IMR-90 (cell line): ENCODE measurements at regions not wholly inside any gene's neighbourhood (a gene's known extent, or its start where the extent isn't known, plus 50 kb on each side); places are given as distances from the start of the nearest gene placed in this dataset.

Experiments used
- ATAC-seq: fragments of 200-7000 bp; cut with Tn5 transposase; 2 replicates; pipeline ENCODE4 v1.9.1; 2020; ENCODE audit warnings: low read depth, mild to moderate bottlenecking, moderate library complexity
- BruUV-seq: library from RNA; stranded (reverse); fragments of 400-500 nt; replicated peaks from 2 replicates; lab custom pipeline; 2021; lab: Mats Ljungman, UMichigan
- CTCF ChIA-PET: fragments of 300-600 bp; formaldehyde crosslinking; extraction: SDS; loops from one replicate; lab custom pipeline; 2021; ENCODE audit warnings: antibody characterized with exemption; lab: Yijun Ruan, JAX
- POLR2A ChIA-PET: fragments of 300-600 bp; sonication (Branson Sonifier 250); formaldehyde crosslinking; loops from one replicate; lab custom pipeline; 2022; ENCODE audit warnings: antibody characterized with exemption; ENCODE audit not compliant: unreplicated experiment; lab: Charles Lee
- DNase-seq: peaks from one replicate; pipeline ENCODE4 v3.0.0; 2013
- H2AFZ ChIP-seq: replicated peaks from 2 replicates; pipeline ENCODE3; 2013; ENCODE audit warnings: low read length, mild to moderate bottlenecking; ENCODE audit not compliant: poor library complexity
- H2AK5ac ChIP-seq: 2 replicates; pipeline ENCODE4 v1.6.1; 2013; ENCODE audit warnings: low read depth, low read length, inconsistent platforms
- H2AK9ac ChIP-seq: replicated peaks from 2 replicates; pipeline ENCODE3; 2013; ENCODE audit warnings: mild to moderate bottlenecking, low read depth, low read length, moderate library complexity; ENCODE audit not compliant: poor library complexity
- H2BK120ac ChIP-seq: 2 replicates; pipeline ENCODE4 v1.6.1; 2013; ENCODE audit warnings: low read depth, low read length, inconsistent platforms
- H2BK15ac ChIP-seq: 3 replicates; pipeline ENCODE4 v1.6.1; 2013; ENCODE audit warnings: low read depth, low read length, inconsistent platforms
- H2BK20ac ChIP-seq: 2 replicates; pipeline ENCODE4 v1.6.1; 2013; ENCODE audit warnings: low read depth, mild to moderate bottlenecking, inconsistent platforms, low read length, moderate library complexity
- H2BK5ac ChIP-seq: 2 replicates; pipeline ENCODE4 v1.6.1; 2013; ENCODE audit warnings: mild to moderate bottlenecking, low read depth, low read length, inconsistent platforms; ENCODE audit not compliant: poor library complexity, severe bottlenecking
- H3K14ac ChIP-seq: replicated peaks from 2 replicates; pipeline ENCODE4 v1.6.1; 2013; ENCODE audit warnings: low read depth, low read length, inconsistent platforms
- H3K18ac ChIP-seq: 2 replicates; pipeline ENCODE4 v1.6.1; 2013; ENCODE audit warnings: low read depth, low read length, control low read depth
- H3K23ac ChIP-seq: 2 replicates; pipeline ENCODE4 v1.6.1; 2013; ENCODE audit warnings: low read depth, low read length, inconsistent platforms
- H3K27ac ChIP-seq: 2 replicates; pipeline ENCODE4 v1.5.1; 2013; ENCODE audit warnings: mild to moderate bottlenecking, control low read depth, low read length; ENCODE audit not compliant: insufficient read depth
- H3K27me3 ChIP-seq: 2 replicates; pipeline ENCODE4 v1.6.1; 2013; ENCODE audit warnings: low read length; ENCODE audit not compliant: control insufficient read depth, insufficient read depth
- H3K36me3 ChIP-seq: 2 replicates; pipeline ENCODE4 v1.6.1; 2013; ENCODE audit warnings: low read length, mixed read lengths; ENCODE audit not compliant: control insufficient read depth, insufficient read depth
- H3K4ac ChIP-seq: 2 replicates; pipeline ENCODE4 v1.6.1; 2013; ENCODE audit warnings: low read depth, low read length, inconsistent platforms
- H3K4me1 ChIP-seq: 2 replicates; pipeline ENCODE4 v1.6.1; 2013; ENCODE audit warnings: low read length, mixed read lengths; ENCODE audit not compliant: control insufficient read depth, insufficient read depth
- H3K4me2 ChIP-seq: 2 replicates; pipeline ENCODE4 v1.6.1; 2013; ENCODE audit warnings: low read depth, mild to moderate bottlenecking, control low read depth, low read length, moderate library complexity
- H3K4me3 ChIP-seq: 2 replicates; pipeline ENCODE4 v1.5.1; 2013; ENCODE audit warnings: low read depth, mild to moderate bottlenecking, control low read depth, low read length, moderate library complexity; ENCODE audit not compliant: insufficient read depth
- H3K56ac ChIP-seq: 2 replicates; pipeline ENCODE4 v1.6.1; 2013; ENCODE audit warnings: low read length, inconsistent platforms; ENCODE audit not compliant: insufficient read depth; ENCODE audit errors: extremely low read depth
- H3K79me1 ChIP-seq, 2 experiments: 2 replicates each; pipeline ENCODE4 v1.6.1; 2013; ENCODE audit warnings: low read length in 2 of 2, inconsistent platforms in 1 of 2, low read depth in 1 of 2
- H3K9ac ChIP-seq: 2 replicates; pipeline ENCODE4 v1.6.1; 2013; ENCODE audit warnings: low read depth, low read length, control low read depth
- H3K9me1 ChIP-seq: 2 replicates; pipeline ENCODE4 v1.6.1; 2013; ENCODE audit warnings: low read length, inconsistent platforms; ENCODE audit not compliant: insufficient read depth
- H3K9me3 ChIP-seq: 2 replicates; pipeline ENCODE4 v1.6.1; 2013; ENCODE audit warnings: low read length; ENCODE audit not compliant: control insufficient read depth, insufficient read depth
- H4K20me1 ChIP-seq: 2 replicates; pipeline ENCODE4 v1.6.1; 2013; ENCODE audit warnings: low read length, inconsistent platforms; ENCODE audit not compliant: insufficient read depth
- H4K5ac ChIP-seq: 2 replicates; pipeline ENCODE4 v1.6.1; 2013; ENCODE audit warnings: mild to moderate bottlenecking, low read depth, low read length, control low read depth
- H4K8ac ChIP-seq, 2 experiments: 2 replicates each; pipeline ENCODE4 v1.6.1; 2013; ENCODE audit warnings: low read depth in 2 of 2, low read length in 2 of 2, control low read depth in 1 of 2, inconsistent platforms in 1 of 2
- H4K91ac ChIP-seq: 2 replicates; pipeline ENCODE4 v1.6.1; 2013; ENCODE audit warnings: low read depth, low read length, inconsistent platforms; ENCODE audit not compliant: insufficient read depth
- CEBPB ChIP-seq: IDR thresholded peaks from 2 replicates; pipeline ENCODE4 v1.6.1; 2012; ENCODE audit warnings: low read depth, low read length, improper control_type of control experiment
- CHD1 ChIP-seq: IDR thresholded peaks from 2 replicates; pipeline ENCODE4 v1.6.1; 2012; ENCODE audit warnings: low read depth, low read length, improper control_type of control experiment
- WGBS, 2 experiments: methylation state at CpG; one replicate each; pipeline versions ENCODE4 v1.1.5 to v1.1.7; 2013; ENCODE audit warnings: missing lambda C conversion rate in 2 of 2; ENCODE audit not compliant: insufficient read length in 1 of 2; ENCODE audit errors: extremely low coverage in 2 of 2; 5-methylcytosine and 5-hydroxymethylcytosine counted together
- dilution Hi-C: fragments of 300-500 bp; cut with HindIII; formaldehyde crosslinking; loops from one replicate; pipeline ENCODE4 v1.14.3; 2018; ENCODE audit warnings: low sequenced_read_pairs; ENCODE audit not compliant: unreplicated experiment
- in situ Hi-C: fragments of 300-500 bp; cut with MboI; formaldehyde crosslinking; loops from 3 replicates; pipeline ENCODE4 v1.14.3; 2019; ENCODE audit warnings: low sequenced_read_pairs, inconsistent platforms, mixed read lengths
- intact Hi-C: fragments of 100-400 bp; cut with micrococcal nuclease; formaldehyde crosslinking; loops from 2 replicates; pipeline ENCODE4 v1.10.0; 2022

DNA sequence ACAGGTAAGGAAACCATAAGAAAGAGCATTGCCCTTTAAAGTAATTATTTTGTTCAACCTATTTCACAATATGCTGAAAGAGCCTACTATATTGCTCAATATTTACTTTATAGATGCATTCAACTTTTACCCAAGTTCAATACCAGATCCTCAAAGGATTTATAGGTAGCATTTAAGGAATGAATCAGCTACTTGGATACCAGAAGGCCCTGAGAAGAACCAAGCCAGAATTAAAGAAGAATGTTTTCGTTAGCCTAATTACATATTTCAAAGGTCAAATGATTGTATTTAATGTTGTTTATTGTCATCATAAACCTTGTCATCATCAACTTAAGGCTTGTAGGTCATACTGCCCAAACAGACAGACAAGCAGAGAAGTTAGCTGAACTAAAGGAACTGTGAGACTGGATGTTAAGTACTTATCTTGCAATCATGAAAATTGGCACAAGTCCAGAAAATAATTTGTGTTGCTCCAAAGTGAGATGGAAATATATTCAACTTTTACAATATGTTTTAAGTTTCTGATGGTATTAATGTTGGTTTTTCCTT lies 636.7 kb downstream of the RFPL4B start:
- Histone ChIP-seq H3K9ac (no peak overlapping the region), H2AFZ (no peak overlapping the region), H2BK20ac (0 out of 2 replicates have a peak overlapping the region, but pooled peaks have one; percentile 18), H3K4me2 (no peak overlapping the region), H2BK120ac (no peak overlapping the region), H3K79me1 (no peaks in the 10 kb centered on the region), H3K9me3 (no peaks in the 10 kb centered on the region), H3K4me1 (peaks cover 5% of the 10 kb centered on the region), H3K4ac (no peak overlapping the region), H2BK5ac (peak overlapping the region; percentile 58), H3K27me3 (no peaks in the 10 kb centered on the region), H4K91ac (no peak overlapping the region), H3K27ac (no peak overlapping the region), H4K8ac (no peak overlapping the region; a peak in 2 of 4 replicates), H3K14ac (no peak overlapping the region), H3K36me3 (no peaks in the 10 kb centered on the region), H3K18ac (no peak overlapping the region; the same call in 1 of the 2 replicates), H3K4me3 (no peak overlapping the region), H3K23ac (no peak overlapping the region), H3K56ac (no peak overlapping the region), H2AK5ac (no peak overlapping the region), H4K20me1 (no peaks in the 10 kb centered on the region), H3K9me1 (0 out of 2 replicates have a peak, but pooled peaks cover 4% of the 10 kb centered on the region), H2BK15ac (no peak overlapping the region), H4K5ac (no peak overlapping the region), H2AK9ac (no peak overlapping the region)
- ChIA-PET POLR2A (no interaction called here), CTCF (no interaction called here)
- TF ChIP-seq CHD1: no peak
- TF ChIP-seq CEBPB: peak; percentile 86
- dilution Hi-C loops: no loop called here
- in situ Hi-C loops: no loop called here
- DNase-seq (peak; percentile 31), ATAC-seq (no peak)
- intact Hi-C loops: no loop called here
- BruUV-seq: no TSS peak
- no CpG with 5 or more reads among the region's 1 CpG for WGBS, 2 experiments
